ENCODE measurements at regions not wholly inside any gene's neighbourhood (a gene's known extent, or its start where the extent isn't known, plus 50 kb on each side); places are given as distances from the start of the nearest gene placed in this dataset.

GRCh38 chr12:65593239-65593701 lies 231.0 kb upstream of the HMGA2 start:
- intact Hi-C loops (cut with DNase I) = no loop called here
- no peak overlapping the region for H3K4me3 ChIP-seq
- no peak overlapping the region for H3K27ac ChIP-seq
- no peak for ATAC-seq
- no peaks in the 10 kb centered on the region for H3K36me3 ChIP-seq
- no peaks in the 10 kb centered on the region for H3K9me3 ChIP-seq
- H3K27me3 ChIP-seq = peaks cover 0 to 8% (median 0%) of the 10 kb centered on the region in 7 donors
- 83 to 93% methylated on average over 2 of the region's 2 CpGs for WGBS, 2 donors
- no peak for DNase-seq
- TF ChIP-seq CTCF (IDR thresholded peaks at IDR 0.05) = no peak
- H3K4me1 ChIP-seq = peaks cover 0 to 17% (median 0%) of the 10 kb centered on the region in 9 donors

GRCh38 chr12:65594409-65594808 lies 229.9 kb upstream of the HMGA2 start:
- no peak for DNase-seq
- Histone ChIP-seq H3K4me1 (peaks cover 0 to 17% (median 0%) of the 10 kb centered on the region in 9 donors), H3K9me3 (no peaks in the 10 kb centered on the region), H3K4me3 (no peak overlapping the region), H3K27me3 (peaks cover 0 to 19% (median 0%) of the 10 kb centered on the region in 7 donors), H3K27ac (no peak overlapping the region), H3K36me3 (no peaks in the 10 kb centered on the region)
- ATAC-seq = no peak
- no peak for TF ChIP-seq CTCF (IDR thresholded peaks at IDR 0.05)
- 31 to 33% methylated on average over 5 of the region's 5 CpGs for WGBS, 2 donors
- intact Hi-C loops (cut with DNase I) = no loop called here

- no peak for TF ChIP-seq CTCF (IDR thresholded peaks at IDR 0.05)
- peaks cover 0 to 17% (median 0%) of the 10 kb centered on the region in 9 donors for H3K4me1 ChIP-seq
- no peaks in the 10 kb centered on the region for H3K9me3 ChIP-seq
- no peak for DNase-seq
- intact Hi-C loops (cut with DNase I) = no loop called here
- H3K36me3 ChIP-seq = no peaks in the 10 kb centered on the region
- H3K4me3 ChIP-seq = no peak overlapping the region
- WGBS, 2 donors = 84 to 90% methylated on average over 8 of the region's 8 CpGs
- peaks cover 0 to 25% (median 0%) of the 10 kb centered on the region in 7 donors for H3K27me3 ChIP-seq
- H3K27ac ChIP-seq = no peak overlapping the region
- ATAC-seq = no peak
Measured at GRCh38 chr12:65595016-65595560, 229.2 kb upstream of the HMGA2 start.

GRCh38 chr12:65596514-65597091 lies 227.7 kb upstream of the HMGA2 start:
- Histone ChIP-seq H3K27ac (no peak overlapping the region), H3K36me3 (no peaks in the 10 kb centered on the region), H3K9me3 (no peaks in the 10 kb centered on the region), H3K27me3 (peaks cover 0 to 36% (median 0%) of the 10 kb centered on the region in 7 donors), H3K4me1 (peaks cover 0 to 17% (median 0%) of the 10 kb centered on the region in 9 donors), H3K4me3 (no peak overlapping the region)
- intact Hi-C loops (cut with DNase I) = no loop called here
- DNase-seq (no peak), ATAC-seq (no peak)
- no peak for TF ChIP-seq CTCF (IDR thresholded peaks at IDR 0.05)
- WGBS, 2 donors = 85 to 90% methylated on average over 3 of the region's 3 CpGs

All from heart right ventricle (tissue), 16 donors.